Mononuclear cell (primary cell): ENCODE measurements at regions not wholly inside any gene's neighbourhood (a gene's known extent, or its start where the extent isn't known, plus 50 kb on each side); places are given as distances from the start of the nearest gene placed in this dataset.

Experiments used
- H3K27me3 ChIP-seq: 2 replicates; pipeline ENCODE4 v1.6.0; 2011; ENCODE audit warnings: low read length, control low read depth; ENCODE audit not compliant: insufficient read depth
- H3K4me1 ChIP-seq: 2 replicates; pipeline ENCODE4 v1.5.1; 2011; ENCODE audit warnings: mild to moderate bottlenecking, low read length, control low read depth; ENCODE audit not compliant: insufficient read depth
- H3K4me3 ChIP-seq: 2 replicates; pipeline ENCODE4 v1.5.1; 2011; ENCODE audit warnings: mild to moderate bottlenecking, low read length, moderate library complexity
- H3K9me3 ChIP-seq: 2 replicates; pipeline ENCODE4 v1.5.1; 2011; ENCODE audit warnings: low read depth, mild to moderate bottlenecking, control low read depth, low read length

GRCh38 chr2:104413890-104414289 is 440.0 kb upstream of the POU3F3 start:
- H3K9me3 ChIP-seq = no peaks in the 10 kb centered on the region
- no peaks in the 10 kb centered on the region for H3K27me3 ChIP-seq
- no peak overlapping the region for H3K4me3 ChIP-seq
- H3K4me1 ChIP-seq = no peaks in the 10 kb centered on the region

GRCh38 chr2:104415284-104415683 is 438.6 kb upstream of the POU3F3 start:
- no peak overlapping the region for H3K4me3 ChIP-seq
- no peaks in the 10 kb centered on the region for H3K27me3 ChIP-seq
- no peaks in the 10 kb centered on the region for H3K9me3 ChIP-seq
- H3K4me1 ChIP-seq = no peaks in the 10 kb centered on the region

- Histone ChIP-seq H3K27me3 (no peaks in the 10 kb centered on the region), H3K4me1 (no peaks in the 10 kb centered on the region), H3K4me3 (no peak overlapping the region), H3K9me3 (no peaks in the 10 kb centered on the region)
These were observed 437.4 kb upstream of the POU3F3 start for GRCh38 chr2:104416339-104417000.

GRCh38 chr2:104420420-104420819 is 433.5 kb upstream of the POU3F3 start:
- Histone ChIP-seq H3K4me3 (no peak overlapping the region), H3K9me3 (no peaks in the 10 kb centered on the region), H3K4me1 (no peaks in the 10 kb centered on the region), H3K27me3 (no peaks in the 10 kb centered on the region)

- H3K4me1 ChIP-seq = no peaks in the 10 kb centered on the region
- no peaks in the 10 kb centered on the region for H3K9me3 ChIP-seq
- no peaks in the 10 kb centered on the region for H3K27me3 ChIP-seq
- H3K4me3 ChIP-seq = no peak overlapping the region
These were observed 433.0 kb upstream of the POU3F3 start for GRCh38 chr2:104420953-104421352.

- Histone ChIP-seq H3K4me1 (no peaks in the 10 kb centered on the region), H3K27me3 (no peaks in the 10 kb centered on the region), H3K4me3 (no peak overlapping the region), H3K9me3 (no peaks in the 10 kb centered on the region)
These were observed 427.9 kb upstream of the POU3F3 start for GRCh38 chr2:104425850-104426595.

- Histone ChIP-seq H3K9me3 (no peaks in the 10 kb centered on the region), H3K4me1 (no peaks in the 10 kb centered on the region), H3K27me3 (peaks cover 3% of the 10 kb centered on the region), H3K4me3 (no peak overlapping the region)
These were observed 425.8 kb upstream of the POU3F3 start for GRCh38 chr2:104428155-104428554.

- Histone ChIP-seq H3K4me3 (no peak overlapping the region), H3K4me1 (peaks cover 5% of the 10 kb centered on the region), H3K27me3 (peaks cover 8% of the 10 kb centered on the region), H3K9me3 (no peaks in the 10 kb centered on the region)
These were observed 424.1 kb upstream of the POU3F3 start for GRCh38 chr2:104429639-104430358.

GRCh38 chr2:104430359-104430740 is 423.6 kb upstream of the POU3F3 start:
- Histone ChIP-seq H3K4me3 (no peak overlapping the region), H3K27me3 (peaks cover 8% of the 10 kb centered on the region), H3K4me1 (peaks cover 5% of the 10 kb centered on the region), H3K9me3 (no peaks in the 10 kb centered on the region)

- peaks cover 8% of the 10 kb centered on the region for H3K27me3 ChIP-seq
- no peak overlapping the region for H3K4me3 ChIP-seq
- H3K9me3 ChIP-seq = no peaks in the 10 kb centered on the region
- H3K4me1 ChIP-seq = peaks cover 5% of the 10 kb centered on the region
These were observed 423.1 kb upstream of the POU3F3 start for GRCh38 chr2:104430852-104431251.

- peaks cover 8% of the 10 kb centered on the region for H3K27me3 ChIP-seq
- no peak overlapping the region for H3K4me3 ChIP-seq
- H3K9me3 ChIP-seq = no peaks in the 10 kb centered on the region
- peaks cover 5% of the 10 kb centered on the region for H3K4me1 ChIP-seq
These were observed 422.2 kb upstream of the POU3F3 start for GRCh38 chr2:104431701-104432121.

- H3K4me1 ChIP-seq = peaks cover 5% of the 10 kb centered on the region
- no peak overlapping the region for H3K4me3 ChIP-seq
These were observed 421.5 kb upstream of the POU3F3 start for GRCh38 chr2:104432401-104432800.

GRCh38 chr2:104432991-104433390 is 420.9 kb upstream of the POU3F3 start:
- H3K4me1 ChIP-seq = peaks cover 5% of the 10 kb centered on the region
- H3K27me3 ChIP-seq = peaks cover 8% of the 10 kb centered on the region
- H3K9me3 ChIP-seq = no peaks in the 10 kb centered on the region
- no peak overlapping the region for H3K4me3 ChIP-seq

More at GRCh38 chr2:104432401-104432800, 421.5 kb upstream of the POU3F3 start:
- peaks cover 8% of the 10 kb centered on the region for H3K27me3 ChIP-seq
- no peaks in the 10 kb centered on the region for H3K9me3 ChIP-seq

- H3K9me3 ChIP-seq = no peaks in the 10 kb centered on the region
- no peak overlapping the region for H3K4me3 ChIP-seq
- peaks cover 5% of the 10 kb centered on the region for H3K4me1 ChIP-seq
- H3K27me3 ChIP-seq = peaks cover 8% of the 10 kb centered on the region
These were observed 420.3 kb upstream of the POU3F3 start for GRCh38 chr2:104433657-104434056.

- no peak overlapping the region for H3K4me3 ChIP-seq
- peaks cover 8% of the 10 kb centered on the region for H3K27me3 ChIP-seq
- peaks cover 5% of the 10 kb centered on the region for H3K4me1 ChIP-seq
- no peaks in the 10 kb centered on the region for H3K9me3 ChIP-seq
These were observed 419.6 kb upstream of the POU3F3 start for GRCh38 chr2:104434318-104434792.
